Uterus (tissue), 2 donors: ENCODE measurements at regions not wholly inside any gene's neighbourhood (a gene's known extent, or its start where the extent isn't known, plus 50 kb on each side); places are given as distances from the start of the nearest gene placed in this dataset.
"Not testable (repeated sequence)": the region's sequence is repeated elsewhere in the genome, so short reads cannot be mapped to it uniquely, and the experiment has no call there.

Experiments
- CTCF ChIP-seq, 4 experiments: fragments of 200-600 bp in 2 of 4; fragments of 450-650 bp in 2 of 4; sonication (generic) in 2 of 4; IDR thresholded peaks; one replicate each; pipeline ENCODE4 v1.5.1; 2016 to 2019; ENCODE audit warnings: antibody characterized with exemption in 4 of 4, mild to moderate bottlenecking in 2 of 4, moderate library complexity in 1 of 4
- POLR2A ChIP-seq, 2 donors: fragments of 450-650 bp; IDR thresholded peaks; one replicate each; pipeline ENCODE4 v1.6.1; 2016; ENCODE audit warnings: antibody characterized with exemption in 2 of 2, mild to moderate bottlenecking in 1 of 2, moderate library complexity in 1 of 2

- TF ChIP-seq CTCF, POLR2A (IDR thresholded peaks at IDR 0.05): not testable (repeated sequence)
Observed at GRCh38 chr4:128422296-128422695, 134.7 kb upstream of the PGRMC2 start.
